D721Med (cell line): ENCODE measurements at regions not wholly inside any gene's neighbourhood (a gene's known extent, or its start where the extent isn't known, plus 50 kb on each side); places are given as distances from the start of the nearest gene placed in this dataset.
"Not testable (repeated sequence)": the region's sequence is repeated elsewhere in the genome, so short reads cannot be mapped to it uniquely, and the experiment has no call there.

Source experiments
- DNase-seq: peaks from one replicate; pipeline ENCODE4 v3.0.0; 2011; ENCODE audit warnings: low spot score; ENCODE audit not compliant: insufficient read length
- FAIRE-seq: peaks from 2 replicates; lab custom pipeline; 2011; peaks lifted over from hg19 to GRCh38; lab: Jason Lieb, UNC
- TF ChIP-seq, protein P1 (sequence below): IDR thresholded peaks from 2 replicates; pipeline ENCODE4 v1.5.1; 2012; ENCODE audit warnings: mild to moderate bottlenecking, control low read depth; ENCODE audit not compliant: insufficient read depth; ENCODE audit errors: missing control alignments

- DNase-seq (no peak), FAIRE-seq (no peak)
- TF ChIP-seq, protein P1, sequence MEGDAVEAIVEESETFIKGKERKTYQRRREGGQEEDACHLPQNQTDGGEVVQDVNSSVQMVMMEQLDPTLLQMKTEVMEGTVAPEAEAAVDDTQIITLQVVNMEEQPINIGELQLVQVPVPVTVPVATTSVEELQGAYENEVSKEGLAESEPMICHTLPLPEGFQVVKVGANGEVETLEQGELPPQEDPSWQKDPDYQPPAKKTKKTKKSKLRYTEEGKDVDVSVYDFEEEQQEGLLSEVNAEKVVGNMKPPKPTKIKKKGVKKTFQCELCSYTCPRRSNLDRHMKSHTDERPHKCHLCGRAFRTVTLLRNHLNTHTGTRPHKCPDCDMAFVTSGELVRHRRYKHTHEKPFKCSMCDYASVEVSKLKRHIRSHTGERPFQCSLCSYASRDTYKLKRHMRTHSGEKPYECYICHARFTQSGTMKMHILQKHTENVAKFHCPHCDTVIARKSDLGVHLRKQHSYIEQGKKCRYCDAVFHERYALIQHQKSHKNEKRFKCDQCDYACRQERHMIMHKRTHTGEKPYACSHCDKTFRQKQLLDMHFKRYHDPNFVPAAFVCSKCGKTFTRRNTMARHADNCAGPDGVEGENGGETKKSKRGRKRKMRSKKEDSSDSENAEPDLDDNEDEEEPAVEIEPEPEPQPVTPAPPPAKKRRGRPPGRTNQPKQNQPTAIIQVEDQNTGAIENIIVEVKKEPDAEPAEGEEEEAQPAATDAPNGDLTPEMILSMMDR, result no peak
These were observed 1071.3 kb downstream of the NXPH1 start for GRCh38 chr7:9504678-9505077.

DNA sequence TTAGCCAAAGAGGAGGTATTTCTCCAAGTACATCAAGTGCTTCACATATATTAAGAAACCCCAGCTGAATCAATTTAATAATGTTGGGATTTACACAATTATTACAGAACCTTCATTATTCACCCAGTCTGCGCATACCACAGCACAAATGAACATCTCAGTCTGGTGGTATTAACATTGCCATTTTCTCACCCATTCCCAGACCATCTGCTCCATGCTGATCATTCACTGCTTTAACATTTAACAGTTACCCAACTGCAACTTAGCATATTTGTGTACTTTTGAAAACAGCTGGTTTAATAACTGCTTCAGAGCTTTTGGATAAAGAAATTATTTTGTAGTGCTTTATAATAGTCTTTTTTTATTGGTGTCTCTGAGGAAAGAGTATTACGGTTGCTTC lies 1072.1 kb downstream of the NXPH1 start:
- FAIRE-seq (no peak), DNase-seq (no peak)
- TF ChIP-seq, protein P1, result no peak

- TF ChIP-seq, protein P1, result no peak
- FAIRE-seq (no peak), DNase-seq (no peak)
These were observed 1073.9 kb downstream of the NXPH1 start for GRCh38 chr7:9507290-9507689.

DNA sequence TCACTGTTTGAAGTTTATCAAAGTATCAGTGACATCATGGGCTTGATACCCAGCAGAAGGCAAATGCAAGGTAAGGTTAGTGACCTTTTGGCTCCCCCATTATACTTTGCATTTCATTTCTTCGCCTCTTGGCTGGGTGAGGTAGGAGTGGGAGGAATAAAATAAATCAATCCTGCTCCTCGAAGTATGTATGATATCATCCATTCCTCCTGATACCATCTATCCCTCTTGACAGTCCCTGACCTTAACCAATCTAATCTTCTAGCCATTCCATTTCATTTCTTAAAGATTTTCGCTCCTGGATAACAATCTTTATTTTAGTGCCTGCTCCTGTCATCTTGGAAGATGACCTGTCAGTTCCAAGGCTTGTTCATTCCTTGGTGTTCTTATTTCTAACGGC lies 1083.3 kb downstream of the NXPH1 start:
- TF ChIP-seq, protein P1, result no peak
- FAIRE-seq, result no peak
- DNase-seq, result no peak

DNA sequence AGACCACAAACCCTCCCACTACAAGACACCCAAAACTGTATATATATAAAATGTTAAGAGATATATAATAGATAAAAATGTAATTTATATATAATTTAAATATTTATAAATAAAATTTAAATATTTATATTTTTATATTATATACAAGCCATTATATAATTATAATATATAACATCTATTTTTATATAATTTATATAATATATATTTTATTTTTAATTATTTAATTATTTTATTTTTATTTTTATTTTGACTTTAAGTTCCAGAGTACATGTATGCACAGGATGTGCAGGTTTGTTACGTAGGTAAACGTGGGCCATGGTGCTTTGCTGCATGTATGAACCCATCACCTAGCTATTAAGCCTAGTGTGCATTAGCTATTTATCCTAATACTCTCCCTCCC lies 1090.2 kb downstream of the NXPH1 start:
- TF ChIP-seq, protein P1, result no peak
- FAIRE-seq, result no peak

DNA sequence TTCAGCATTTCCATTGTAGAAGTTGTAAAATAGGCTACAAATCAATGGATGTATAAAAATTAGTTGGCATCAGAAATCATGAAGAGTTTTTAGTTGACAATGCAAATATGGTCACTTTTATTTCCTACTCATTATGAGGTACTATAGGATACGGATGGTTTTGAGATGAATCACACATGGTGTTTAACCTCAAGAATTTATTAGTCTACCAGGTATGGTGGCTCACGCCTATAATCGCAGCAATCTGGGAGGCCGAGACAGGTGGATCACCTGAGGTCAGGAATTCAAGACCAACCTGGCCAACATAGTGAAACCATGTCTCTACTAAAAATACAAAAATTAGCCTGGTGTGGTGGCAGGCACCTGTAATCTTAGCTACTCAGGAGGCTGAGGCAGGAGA lies 1119.0 kb downstream of the NXPH1 start:
- DNase-seq, FAIRE-seq: not testable (repeated sequence)

More for the DNA sequence above, 1090.2 kb downstream of the NXPH1 start:
- no peak for DNase-seq

GRCh38 chr7:9557853-9558252 lies 1124.4 kb downstream of the NXPH1 start:
- no peak for DNase-seq
- TF ChIP-seq, protein P1, result no peak
- FAIRE-seq, result no peak

DNA sequence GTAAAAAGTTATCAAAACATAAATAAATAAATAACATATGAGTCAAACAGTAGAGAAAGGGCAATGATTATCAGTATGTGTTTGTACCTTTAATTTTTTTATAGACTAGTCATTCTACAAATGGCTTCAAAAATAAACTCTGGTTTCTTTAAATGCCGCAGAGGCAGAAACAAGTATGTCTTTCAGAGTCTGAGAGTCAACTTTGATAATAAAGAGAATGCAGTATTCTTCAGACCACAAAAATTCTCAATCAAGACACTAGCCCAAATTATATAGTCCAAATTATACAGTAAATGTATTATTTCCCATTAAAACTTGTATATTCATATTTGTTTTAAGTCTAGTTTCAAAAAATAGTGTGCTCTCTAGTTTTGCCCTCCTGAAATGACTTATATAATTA lies 1142.3 kb downstream of the NXPH1 start:
- no peak for FAIRE-seq
- no peak for DNase-seq
- TF ChIP-seq, protein P1, result no peak
